H9 (cell line): ENCODE measurements at regions not wholly inside any gene's neighbourhood (a gene's known extent, or its start where the extent isn't known, plus 50 kb on each side); places are given as distances from the start of the nearest gene placed in this dataset.

Experiments
- DNase-seq: peaks from one replicate; pipeline ENCODE4 v3.0.0-alpha.2; 2017
- H2AFZ ChIP-seq: one replicate; pipeline ENCODE4 v1.6.1; 2013; ENCODE audit warnings: mild to moderate bottlenecking, low read length, control low read depth, moderate library complexity
- H2AK5ac ChIP-seq: 2 replicates; pipeline ENCODE4 v1.6.1; 2013; ENCODE audit warnings: low read length, control low read depth, mixed read lengths; ENCODE audit not compliant: insufficient read length
- H2BK120ac ChIP-seq: one replicate; pipeline ENCODE4 v1.6.1; 2013; ENCODE audit warnings: low read depth, mild to moderate bottlenecking, low read length, control low read depth, inconsistent platforms; ENCODE audit not compliant: poor library complexity, severe bottlenecking
- H2BK12ac ChIP-seq: 2 replicates; pipeline ENCODE4 v1.6.1; 2013; ENCODE audit warnings: low read length, control low read depth, mixed read lengths, low read depth; ENCODE audit not compliant: insufficient read length
- H2BK15ac ChIP-seq: 2 replicates; pipeline ENCODE4 v1.6.1; 2013; ENCODE audit warnings: low read depth, low read length, control low read depth
- H2BK20ac ChIP-seq: one replicate; pipeline ENCODE4 v1.6.1; 2013; ENCODE audit warnings: low read depth, mild to moderate bottlenecking, low read length, control low read depth, inconsistent platforms; ENCODE audit not compliant: poor library complexity, severe bottlenecking
- H2BK5ac ChIP-seq: 2 replicates; pipeline ENCODE4 v1.6.1; 2013; ENCODE audit warnings: low read length, control low read depth, mixed read lengths; ENCODE audit not compliant: insufficient read length
- H3K14ac ChIP-seq: 2 replicates; pipeline ENCODE4 v1.6.1; 2013; ENCODE audit warnings: low read length, control low read depth; ENCODE audit not compliant: insufficient read depth
- H3K18ac ChIP-seq: 2 replicates; pipeline ENCODE4 v1.6.1; 2013; ENCODE audit warnings: low read depth, mild to moderate bottlenecking, mixed read lengths, low read length, control low read depth; ENCODE audit not compliant: insufficient read length
- H3K23ac ChIP-seq: 2 replicates; pipeline ENCODE4 v1.6.1; 2013; ENCODE audit warnings: low read length, control low read depth, mixed read lengths, low read depth; ENCODE audit not compliant: insufficient read length
- H3K23me2 ChIP-seq: 2 replicates; pipeline ENCODE4 v1.6.1; 2013; ENCODE audit warnings: low read depth, mild to moderate bottlenecking, mixed read lengths, low read length, control low read depth; ENCODE audit not compliant: insufficient read length, poor library complexity, severe bottlenecking
- H3K27ac ChIP-seq: 2 replicates; pipeline ENCODE4 v1.5.1; 2013; ENCODE audit warnings: low read length, control low read depth, mixed read lengths, low read depth; ENCODE audit not compliant: insufficient read length
- H3K27me3 ChIP-seq: 2 replicates; pipeline ENCODE4 v1.6.1; 2013; ENCODE audit warnings: low read length, control low read depth, inconsistent platforms; ENCODE audit not compliant: insufficient read depth
- H3K4ac ChIP-seq: 2 replicates; pipeline ENCODE4 v1.6.1; 2013; ENCODE audit warnings: low read depth, mild to moderate bottlenecking, control low read depth, inconsistent platforms, low read length, moderate library complexity
- H3K4me1 ChIP-seq: 2 replicates; pipeline ENCODE4 v1.6.1; 2013; ENCODE audit warnings: low read length, control low read depth, inconsistent platforms; ENCODE audit not compliant: insufficient read depth
- H3K4me2 ChIP-seq: 2 replicates; pipeline ENCODE4 v1.6.1; 2013; ENCODE audit warnings: low read length, control low read depth, mixed read lengths; ENCODE audit not compliant: insufficient read length, insufficient read depth
- H3K56ac ChIP-seq: 2 replicates; pipeline ENCODE4 v1.6.1; 2013; ENCODE audit warnings: low read depth, mild to moderate bottlenecking, mixed read lengths, low read length, control low read depth; ENCODE audit not compliant: insufficient read length
- H3K79me1 ChIP-seq: 2 replicates; pipeline ENCODE4 v1.6.1; 2013; ENCODE audit warnings: low read depth, mild to moderate bottlenecking, moderate library complexity, low read length, control low read depth, inconsistent platforms; ENCODE audit not compliant: insufficient read depth, poor library complexity, severe bottlenecking
- H3K79me2 ChIP-seq: 2 replicates; pipeline ENCODE4 v1.6.1; 2013; ENCODE audit warnings: low read length, control low read depth, inconsistent platforms; ENCODE audit not compliant: insufficient read depth
- H3K9ac ChIP-seq: 2 replicates; pipeline ENCODE4 v1.6.1; 2013; ENCODE audit warnings: low read length, control low read depth, mixed read lengths; ENCODE audit not compliant: insufficient read length; ENCODE audit errors: extremely low read depth
- H3K9me3 ChIP-seq: one replicate; pipeline ENCODE4 v1.6.1; 2013; ENCODE audit warnings: low read depth, low read length, inconsistent platforms; ENCODE audit not compliant: control insufficient read depth
- H3T11ph ChIP-seq: one replicate; pipeline ENCODE4 v1.6.1; 2013; ENCODE audit warnings: mild to moderate bottlenecking, low read length, control low read depth, inconsistent platforms
- H4K20me1 ChIP-seq: one replicate; pipeline ENCODE4 v1.6.1; 2013; ENCODE audit not compliant: control insufficient read depth, insufficient read length, insufficient read depth
- H4K5ac ChIP-seq: 2 replicates; pipeline ENCODE4 v1.6.1; 2013; ENCODE audit warnings: low read depth, mild to moderate bottlenecking, mixed read lengths, low read length, control low read depth; ENCODE audit not compliant: insufficient read length
- H4K8ac ChIP-seq: replicated peaks from 2 replicates; pipeline ENCODE4 v1.6.1; 2013; ENCODE audit warnings: low read length, control low read depth, mixed read lengths, low read depth; ENCODE audit not compliant: insufficient read length
- H4K91ac ChIP-seq: 2 replicates; pipeline ENCODE4 v1.6.1; 2013; ENCODE audit warnings: low read depth, mild to moderate bottlenecking, moderate library complexity, mixed read lengths, low read length, control low read depth; ENCODE audit not compliant: insufficient read length
- H3K27ac Mint-ChIP-seq, 3 experiments: 2 replicates in 2 of 3; 3 replicates in 1 of 3; pipeline ENCODE4 v1.8.0; 2020 to 2021; ENCODE audit warnings: mixed read lengths in 3 of 3, mild to moderate bottlenecking in 1 of 3, moderate library complexity in 1 of 3
- H3K27me3 Mint-ChIP-seq: 2 replicates; pipeline ENCODE4 v1.8.0; 2021; ENCODE audit warnings: low read depth, mild to moderate bottlenecking, moderate library complexity, mixed read lengths
- H3K36me3 Mint-ChIP-seq, 3 experiments: 2 replicates in 2 of 3; 3 replicates in 1 of 3; pipeline ENCODE4 v1.8.0; 2020 to 2021; ENCODE audit warnings: low read depth in 3 of 3, mixed read lengths in 3 of 3; ENCODE audit not compliant: insufficient read depth in 1 of 3
- H3K4me1 Mint-ChIP-seq, 2 experiments: 2 replicates each; pipeline ENCODE4 v1.8.0; 2020; ENCODE audit warnings: mixed read lengths in 2 of 2
- H3K4me3 Mint-ChIP-seq, 2 experiments: 2 replicates in 1 of 2; 3 replicates in 1 of 2; pipeline ENCODE4 v1.8.0; 2020 to 2021; ENCODE audit warnings: mild to moderate bottlenecking in 2 of 2, mixed read lengths in 2 of 2, moderate library complexity in 1 of 2
- H3K9me3 Mint-ChIP-seq, 2 experiments: 2 replicates in 1 of 2; 3 replicates in 1 of 2; pipeline ENCODE4 v1.8.0; 2020; ENCODE audit warnings: mild to moderate bottlenecking in 2 of 2, mixed read lengths in 2 of 2, moderate library complexity in 1 of 2
- CTCF ChIP-seq: fragments of 200-600 bp; sonication (generic); conservative IDR thresholded peaks from 3 replicates; pipeline ENCODE4 v1.8.0; 2021; ENCODE audit warnings: antibody characterized with exemption, mild to moderate bottlenecking
- WGBS: extraction: QIAGEN DNeasy Blood & Tissue Kit; methylation state at CpG from one replicate; pipeline ENCODE4 v1.1.7; 2013; ENCODE audit warnings: missing lambda C conversion rate, low lambda C conversion rate, mixed read lengths; ENCODE audit not compliant: insufficient read length; ENCODE audit errors: extremely low coverage; 5-methylcytosine and 5-hydroxymethylcytosine counted together

GRCh38 chr2:58974881-58975280 is 733.8 kb upstream of the FANCL start:
- Histone ChIP-seq H2AK5ac (no peak overlapping the region), H3K79me2 (no peaks in the 10 kb centered on the region), H2BK120ac (no peak overlapping the region), H3K4me2 (no peak overlapping the region), H2AFZ (no peak overlapping the region), H3K27ac (no peak overlapping the region), H3K56ac (no peak overlapping the region), H3T11ph (no peak overlapping the region), H2BK12ac (no peak overlapping the region), H4K5ac (no peak overlapping the region), H3K9ac (no peak overlapping the region), H4K8ac (no peak overlapping the region), H2BK5ac (no peak overlapping the region), H4K20me1 (no peaks in the 10 kb centered on the region), H3K14ac (no peak overlapping the region), H3K23me2 (no peaks in the 10 kb centered on the region), H3K23ac (no peak overlapping the region), H3K4ac (no peak overlapping the region), H3K27me3 (no peaks in the 10 kb centered on the region), H3K18ac (no peak overlapping the region), H3K9me3 (no peaks in the 10 kb centered on the region), H3K4me1 (peaks cover 16% of the 10 kb centered on the region; the same call in 1 of the 2 replicates), H3K79me1 (no peaks in the 10 kb centered on the region), H2BK20ac (no peak overlapping the region), H4K91ac (no peak overlapping the region), H2BK15ac (no peak overlapping the region)
- DNase-seq, result no peak
- H3K9me3 Mint-ChIP-seq, result no peaks in the 10 kb centered on the region
- TF ChIP-seq CTCF, result no peak
- no peaks in the 10 kb centered on the region for H3K27me3 Mint-ChIP-seq
- peaks cover 64 to 73% of the 10 kb centered on the region in 2 experiments for H3K4me1 Mint-ChIP-seq
- H3K36me3 Mint-ChIP-seq, result no peaks in the 10 kb centered on the region
- WGBS, result no CpG with 5 or more reads among the region's 7 CpGs
- H3K27ac Mint-ChIP-seq, result peak overlapping the region in 2 of 3 experiments; percentile 1 to 9; a peak in 2 of 7 replicates
- H3K4me3 Mint-ChIP-seq, result no peak overlapping the region
